ENCODE measurements at regions not wholly inside any gene's neighbourhood (a gene's known extent, or its start where the extent isn't known, plus 50 kb on each side); places are given as distances from the start of the nearest gene placed in this dataset.
"Not testable (repeated sequence)": the region's sequence is repeated elsewhere in the genome, so short reads cannot be mapped to it uniquely, and the experiment has no call there.

DNA sequence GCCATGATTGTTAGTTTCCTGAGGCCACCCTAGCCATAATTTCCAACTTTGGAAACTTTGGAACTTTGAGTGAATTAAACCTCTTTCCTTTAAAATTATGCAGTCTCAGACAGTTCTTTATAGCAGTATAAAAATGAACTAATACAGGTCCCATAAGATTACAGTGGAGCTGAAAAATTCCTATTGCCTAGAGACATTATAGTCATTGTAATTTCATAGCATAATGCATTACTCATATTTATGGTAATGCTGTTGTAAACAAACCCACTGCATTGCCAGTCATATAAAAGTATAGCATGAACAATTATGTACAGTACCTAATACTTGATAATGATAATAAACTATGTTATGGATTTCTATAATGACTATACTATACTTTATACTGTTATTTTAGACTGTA lies 88.0 kb upstream of the TMEM229A start:
- no peak overlapping the region for H3K27ac ChIP-seq
- intact Hi-C loops (cut with DNase I) = no loop called here
- no peaks in the 10 kb centered on the region for H3K4me1 ChIP-seq
- DNase-seq = no peak
- H3K9me3 ChIP-seq = no peaks in the 10 kb centered on the region
- H3K36me3 ChIP-seq = no peaks in the 10 kb centered on the region
- TF ChIP-seq POLR2A (IDR thresholded peaks at IDR 0.05) (no peak), POLR2AphosphoS5 (IDR thresholded peaks at IDR 0.05) (no peak), EP300 (IDR thresholded peaks at IDR 0.05) (no peak)
- TF ChIP-seq, protein P1, sequence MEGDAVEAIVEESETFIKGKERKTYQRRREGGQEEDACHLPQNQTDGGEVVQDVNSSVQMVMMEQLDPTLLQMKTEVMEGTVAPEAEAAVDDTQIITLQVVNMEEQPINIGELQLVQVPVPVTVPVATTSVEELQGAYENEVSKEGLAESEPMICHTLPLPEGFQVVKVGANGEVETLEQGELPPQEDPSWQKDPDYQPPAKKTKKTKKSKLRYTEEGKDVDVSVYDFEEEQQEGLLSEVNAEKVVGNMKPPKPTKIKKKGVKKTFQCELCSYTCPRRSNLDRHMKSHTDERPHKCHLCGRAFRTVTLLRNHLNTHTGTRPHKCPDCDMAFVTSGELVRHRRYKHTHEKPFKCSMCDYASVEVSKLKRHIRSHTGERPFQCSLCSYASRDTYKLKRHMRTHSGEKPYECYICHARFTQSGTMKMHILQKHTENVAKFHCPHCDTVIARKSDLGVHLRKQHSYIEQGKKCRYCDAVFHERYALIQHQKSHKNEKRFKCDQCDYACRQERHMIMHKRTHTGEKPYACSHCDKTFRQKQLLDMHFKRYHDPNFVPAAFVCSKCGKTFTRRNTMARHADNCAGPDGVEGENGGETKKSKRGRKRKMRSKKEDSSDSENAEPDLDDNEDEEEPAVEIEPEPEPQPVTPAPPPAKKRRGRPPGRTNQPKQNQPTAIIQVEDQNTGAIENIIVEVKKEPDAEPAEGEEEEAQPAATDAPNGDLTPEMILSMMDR (IDR thresholded peaks at IDR 0.05) = no peak
- no peak overlapping the region for H3K4me3 ChIP-seq
- H3K27me3 ChIP-seq = no peaks in the 10 kb centered on the region

DNA sequence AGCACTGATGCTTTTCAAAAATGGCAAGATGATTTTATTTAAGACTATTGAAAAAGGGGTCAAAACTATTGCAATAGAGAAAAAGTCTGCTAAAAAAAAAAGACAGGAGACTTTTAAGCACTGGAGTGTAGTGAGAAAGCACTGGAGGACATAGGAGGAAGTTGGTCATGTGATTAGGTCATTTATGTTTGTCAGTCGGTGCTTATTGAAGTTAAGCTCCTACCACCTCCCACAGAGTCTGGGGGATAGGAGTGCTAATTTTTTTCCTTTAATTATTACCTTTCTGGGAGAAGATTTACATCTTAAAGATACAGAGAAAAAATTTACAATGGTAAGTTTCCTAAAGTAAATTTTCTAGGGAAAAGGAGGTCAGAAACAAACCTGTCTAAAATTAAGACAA lies 80.2 kb upstream of the TMEM229A start:
- Histone ChIP-seq H3K27me3 (no peaks in the 10 kb centered on the region), H3K9me3 (no peaks in the 10 kb centered on the region), H3K36me3 (no peaks in the 10 kb centered on the region), H3K27ac (no peak overlapping the region), H3K4me3 (no peak overlapping the region), H3K4me1 (no peaks in the 10 kb centered on the region)
- no peak for DNase-seq
- intact Hi-C loops (cut with DNase I) = no loop called here
- TF ChIP-seq EP300 (IDR thresholded peaks at IDR 0.05) = no peak
- TF ChIP-seq, protein P1 (IDR thresholded peaks at IDR 0.05) = no peak
- no peak for TF ChIP-seq POLR2A (IDR thresholded peaks at IDR 0.05)
- no peak for TF ChIP-seq POLR2AphosphoS5 (IDR thresholded peaks at IDR 0.05)
- 4 to 5% methylated on average over 1 of the region's 1 CpG for WGBS, 2 donors

DNA sequence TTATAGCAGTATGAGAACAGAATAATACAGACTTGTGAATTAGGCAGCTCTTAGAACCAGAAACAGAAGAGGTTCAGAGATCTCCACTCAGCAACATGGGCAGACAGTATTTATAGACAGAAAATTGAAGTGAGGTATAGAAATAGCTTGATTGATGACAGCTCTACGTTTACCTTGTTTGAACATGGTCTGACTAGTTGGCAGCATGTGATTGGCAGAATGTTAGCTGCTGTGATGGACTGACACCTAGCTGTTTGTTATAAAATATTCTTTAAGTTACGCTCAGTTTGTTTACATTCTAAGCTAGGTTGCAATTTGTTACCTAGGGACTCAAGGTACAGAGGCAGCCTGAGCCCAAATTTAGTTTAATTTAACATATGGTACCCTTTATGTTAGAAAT lies 73.7 kb upstream of the TMEM229A start:
- intact Hi-C loops (cut with DNase I) = no loop called here
- Histone ChIP-seq H3K4me3 (no peak overlapping the region), H3K27me3 (no peaks in the 10 kb centered on the region), H3K36me3 (no peaks in the 10 kb centered on the region), H3K4me1 (no peaks in the 10 kb centered on the region), H3K27ac (no peak overlapping the region), H3K9me3 (no peaks in the 10 kb centered on the region)
- 50 to 54% methylated on average over 2 of the region's 2 CpGs for WGBS, 2 donors
- no peak for DNase-seq
- TF ChIP-seq EP300 (IDR thresholded peaks at IDR 0.05) = no peak
- TF ChIP-seq POLR2AphosphoS5 (IDR thresholded peaks at IDR 0.05) = no peak
- TF ChIP-seq POLR2A (IDR thresholded peaks at IDR 0.05) = no peak
- TF ChIP-seq, protein P1 (IDR thresholded peaks at IDR 0.05) = no peak

DNA sequence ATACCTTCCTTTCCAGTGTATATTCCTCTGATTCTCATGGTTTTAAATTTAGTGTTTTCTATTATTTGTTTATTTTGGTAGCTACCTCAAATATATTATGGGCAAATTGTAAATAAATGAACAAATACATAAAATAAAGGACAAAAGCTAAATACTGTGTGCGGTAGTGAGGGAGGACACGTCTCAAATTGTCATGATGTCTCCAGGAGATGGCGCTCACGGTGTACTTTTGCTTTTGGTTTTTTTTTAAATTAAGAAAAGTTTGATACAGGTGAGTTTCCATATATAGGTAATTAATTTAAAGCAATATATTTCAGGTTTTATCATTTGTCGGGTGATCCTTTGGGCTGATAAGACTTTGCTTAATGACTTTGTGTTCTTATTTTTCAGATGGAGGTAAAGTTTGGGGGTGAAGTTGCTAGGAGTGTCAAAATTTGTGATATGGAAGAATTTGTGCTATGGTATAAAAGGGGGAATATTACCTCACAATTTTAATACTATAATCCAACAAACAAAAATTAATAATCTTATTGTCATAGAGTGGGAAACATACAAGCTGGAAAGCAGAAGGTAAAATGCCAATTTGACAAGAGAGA lies 68.4 kb upstream of the TMEM229A start:
- TF ChIP-seq, protein P1 (IDR thresholded peaks at IDR 0.05) = no peak
- no peak for TF ChIP-seq POLR2A (IDR thresholded peaks at IDR 0.05)
- no peak for TF ChIP-seq POLR2AphosphoS5 (IDR thresholded peaks at IDR 0.05)
- no peak for TF ChIP-seq EP300 (IDR thresholded peaks at IDR 0.05)
- Histone ChIP-seq H3K9me3 (no peaks in the 10 kb centered on the region), H3K4me1 (no peaks in the 10 kb centered on the region), H3K27ac (no peak overlapping the region), H3K27me3 (no peaks in the 10 kb centered on the region), H3K4me3 (no peak overlapping the region), H3K36me3 (no peaks in the 10 kb centered on the region)
- WGBS, 2 donors = 10 to 30% methylated on average over 5 of the region's 5 CpGs
- intact Hi-C loops (cut with DNase I) = no loop called here
- no peak for DNase-seq

DNA sequence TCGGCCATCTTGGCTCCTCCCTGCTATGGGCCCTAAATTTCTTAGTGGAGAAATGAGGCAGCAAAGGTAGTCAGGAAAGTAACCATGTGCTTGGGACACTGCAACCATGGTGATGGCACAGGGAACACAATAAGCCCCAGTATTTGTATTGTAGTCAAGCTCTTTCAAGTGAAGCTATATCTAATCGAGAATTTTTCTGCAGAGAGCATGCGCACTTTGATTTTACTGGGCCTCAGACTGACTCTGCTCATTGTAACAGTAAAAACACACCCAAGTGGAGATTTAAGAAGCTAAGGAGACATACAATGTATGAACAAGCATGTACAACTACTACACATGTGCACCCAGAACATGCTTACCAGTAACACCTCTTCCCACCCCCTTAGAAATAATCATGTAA lies 67.3 kb upstream of the TMEM229A start:
- no peak overlapping the region for H3K27ac ChIP-seq
- no peaks in the 10 kb centered on the region for H3K36me3 ChIP-seq
- H3K27me3 ChIP-seq = no peaks in the 10 kb centered on the region
- no peak for DNase-seq
- no peak overlapping the region for H3K4me3 ChIP-seq
- H3K9me3 ChIP-seq = no peaks in the 10 kb centered on the region
- WGBS, 2 donors = 89 to 96% methylated on average over 3 of the region's 3 CpGs
- intact Hi-C loops (cut with DNase I) = no loop called here
- H3K4me1 ChIP-seq = no peaks in the 10 kb centered on the region
- TF ChIP-seq, protein P1 (IDR thresholded peaks at IDR 0.05) = no peak
- TF ChIP-seq EP300 (IDR thresholded peaks at IDR 0.05) (no peak), POLR2A (IDR thresholded peaks at IDR 0.05) (no peak), POLR2AphosphoS5 (IDR thresholded peaks at IDR 0.05) (no peak)

DNA sequence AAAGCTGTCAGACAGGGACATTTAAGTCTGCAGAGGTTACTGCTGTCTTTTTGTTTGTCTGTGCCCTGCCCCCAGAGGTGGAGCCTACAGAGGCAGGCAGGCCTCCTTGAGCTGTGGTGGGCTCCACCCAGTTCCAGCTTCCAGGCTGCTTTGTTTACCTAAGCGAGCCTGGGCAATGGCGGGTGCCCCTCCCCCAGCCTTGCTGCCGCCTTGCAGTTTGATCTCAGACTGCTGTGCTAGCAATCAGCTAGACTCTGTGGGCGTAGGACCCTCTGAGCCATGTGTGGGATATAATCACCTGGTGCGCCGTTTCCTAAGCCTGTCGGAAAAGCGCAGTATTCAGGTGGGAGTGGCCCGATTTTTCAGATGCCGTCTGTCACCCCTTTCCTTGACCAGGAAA lies 66.7 kb upstream of the TMEM229A start:
- 65 to 87% methylated on average over 10 of the region's 10 CpGs for WGBS, 2 donors
- intact Hi-C loops (cut with DNase I) = not testable (repeated sequence)

More for the DNA sequence above, 66.7 kb upstream of the TMEM229A start:
- not testable (repeated sequence) for H3K27me3 ChIP-seq, H3K4me3 ChIP-seq, H3K27ac ChIP-seq, H3K9me3 ChIP-seq, DNase-seq, H3K36me3 ChIP-seq, H3K4me1 ChIP-seq

All from sigmoid colon (tissue), 6 donors.